Calu3 (cell line): ENCODE measurements at regions not wholly inside any gene's neighbourhood (a gene's known extent, or its start where the extent isn't known, plus 50 kb on each side); places are given as distances from the start of the nearest gene placed in this dataset.

Experiments
- BruUV-seq: library from RNA; stranded (reverse); fragments of 400-500 nt; replicated peaks from 2 replicates; lab custom pipeline; 2021; lab: Mats Ljungman, UMichigan
- CTCF ChIA-PET: fragments of 300-600 bp; sonication (Branson Sonifier 250); formaldehyde crosslinking; loops from one replicate; lab custom pipeline; 2022; ENCODE audit warnings: antibody characterized with exemption; lab: Charles Lee
- DNase-seq: peaks from one replicate; pipeline ENCODE4 v3.0.0; 2022
- H3K27ac Mint-ChIP-seq: one replicate; pipeline ENCODE4 v1.8.0; 2022; ENCODE audit warnings: mixed read lengths; ENCODE audit not compliant: unreplicated experiment
- H3K27me3 Mint-ChIP-seq: one replicate; pipeline ENCODE4 v1.8.0; 2022; ENCODE audit warnings: mixed read lengths; ENCODE audit not compliant: unreplicated experiment
- H3K36me3 Mint-ChIP-seq: one replicate; pipeline ENCODE4 v1.8.0; 2022; ENCODE audit warnings: mild to moderate bottlenecking, moderate library complexity, mixed read lengths; ENCODE audit not compliant: insufficient read depth, unreplicated experiment
- H3K4me1 Mint-ChIP-seq: one replicate; pipeline ENCODE4 v1.8.0; 2022; ENCODE audit warnings: mild to moderate bottlenecking, low read depth, mixed read lengths; ENCODE audit not compliant: unreplicated experiment
- H3K4me3 Mint-ChIP-seq: one replicate; pipeline ENCODE4 v1.8.0; 2022; ENCODE audit warnings: mild to moderate bottlenecking, low read depth, moderate library complexity, mixed read lengths; ENCODE audit not compliant: unreplicated experiment
- H3K9me3 Mint-ChIP-seq: one replicate; pipeline ENCODE4 v1.8.0; 2022; ENCODE audit warnings: low read depth, mixed read lengths; ENCODE audit not compliant: unreplicated experiment
- intact Hi-C: fragments of 100-400 bp; cut with micrococcal nuclease; formaldehyde crosslinking; loops from one replicate; pipeline ENCODE4 v1.10.0; 2022; ENCODE audit not compliant: unreplicated experiment
- TF ChIP-seq, protein P1 (sequence below): fragments of 200-600 bp; IDR thresholded peaks from one replicate; pipeline ENCODE4 v1.8.0; 2022; ENCODE audit warnings: antibody characterized with exemption; ENCODE audit not compliant: unreplicated experiment

DNA sequence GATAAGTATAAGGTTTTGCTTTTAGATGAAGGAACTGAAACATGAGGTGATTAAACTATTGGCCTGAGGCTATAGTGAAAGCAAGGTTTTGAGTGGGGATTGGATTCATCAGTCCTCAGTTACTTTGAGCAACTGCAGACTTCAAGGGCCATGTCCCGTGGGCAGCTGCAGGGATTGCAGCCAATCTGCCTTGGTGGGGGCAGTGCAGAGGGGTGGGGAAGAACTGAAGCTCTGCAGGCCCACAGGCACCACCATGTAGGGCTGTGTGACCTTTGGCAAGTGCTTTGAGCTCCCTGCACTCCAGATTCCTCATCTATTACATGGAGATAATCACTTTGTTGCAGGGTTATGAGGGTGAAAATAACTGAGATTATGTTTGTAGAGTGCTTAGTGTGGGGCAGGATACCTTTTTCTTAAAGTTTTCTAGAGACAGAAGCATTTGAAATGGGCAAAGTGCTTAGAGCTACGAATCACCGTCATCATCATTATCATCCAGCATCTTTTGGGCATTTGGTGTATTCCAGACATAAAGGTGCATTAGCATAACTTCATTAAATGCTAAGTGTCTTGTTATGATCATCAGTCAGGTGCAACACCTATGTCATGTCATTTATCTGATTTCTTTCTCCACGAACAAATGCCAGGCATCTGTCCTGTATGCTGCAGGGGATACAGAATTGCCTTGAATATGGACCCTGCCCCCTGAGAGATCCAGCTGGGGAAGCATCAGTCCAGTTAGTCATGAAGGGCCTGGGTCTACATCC lies 72.1 kb upstream of the TENM4 start:
- CTCF ChIA-PET = interaction anchor here (0.6 kb wide), 1 partner anchor 88 kb away, joined by 4 read pairs; no protein-coding TSS in a partner anchor
- intact Hi-C loops = no loop called here

DNA sequence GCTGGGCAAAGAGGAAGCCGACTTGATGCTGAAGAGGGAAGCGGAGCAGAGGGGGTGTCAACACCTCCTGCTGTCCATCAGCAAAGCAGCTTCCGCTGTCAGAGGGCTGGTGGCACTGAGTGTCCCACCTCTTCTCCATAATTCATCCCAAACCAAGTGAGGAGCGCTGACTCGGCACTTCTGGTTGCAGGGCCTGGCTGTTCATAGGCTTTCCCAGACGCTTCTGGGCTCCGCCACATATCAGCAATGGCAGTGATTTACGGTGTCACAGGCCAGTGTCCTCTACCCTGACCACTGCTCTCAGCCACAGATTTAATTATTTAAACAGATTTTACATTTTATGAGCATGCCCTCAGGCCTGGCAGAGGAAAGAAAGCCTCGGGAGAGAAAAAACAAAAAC lies 70.1 kb upstream of the TENM4 start:
- Mint-ChIP-seq H3K9me3 (peaks cover 4% of the 10 kb centered on the region), H3K4me1 (no peaks in the 10 kb centered on the region), H3K27me3 (no peaks in the 10 kb centered on the region), H3K4me3 (no peak overlapping the region), H3K27ac (no peak overlapping the region), H3K36me3 (no peaks in the 10 kb centered on the region)
- intact Hi-C loops = no loop called here
- TF ChIP-seq, protein P1, sequence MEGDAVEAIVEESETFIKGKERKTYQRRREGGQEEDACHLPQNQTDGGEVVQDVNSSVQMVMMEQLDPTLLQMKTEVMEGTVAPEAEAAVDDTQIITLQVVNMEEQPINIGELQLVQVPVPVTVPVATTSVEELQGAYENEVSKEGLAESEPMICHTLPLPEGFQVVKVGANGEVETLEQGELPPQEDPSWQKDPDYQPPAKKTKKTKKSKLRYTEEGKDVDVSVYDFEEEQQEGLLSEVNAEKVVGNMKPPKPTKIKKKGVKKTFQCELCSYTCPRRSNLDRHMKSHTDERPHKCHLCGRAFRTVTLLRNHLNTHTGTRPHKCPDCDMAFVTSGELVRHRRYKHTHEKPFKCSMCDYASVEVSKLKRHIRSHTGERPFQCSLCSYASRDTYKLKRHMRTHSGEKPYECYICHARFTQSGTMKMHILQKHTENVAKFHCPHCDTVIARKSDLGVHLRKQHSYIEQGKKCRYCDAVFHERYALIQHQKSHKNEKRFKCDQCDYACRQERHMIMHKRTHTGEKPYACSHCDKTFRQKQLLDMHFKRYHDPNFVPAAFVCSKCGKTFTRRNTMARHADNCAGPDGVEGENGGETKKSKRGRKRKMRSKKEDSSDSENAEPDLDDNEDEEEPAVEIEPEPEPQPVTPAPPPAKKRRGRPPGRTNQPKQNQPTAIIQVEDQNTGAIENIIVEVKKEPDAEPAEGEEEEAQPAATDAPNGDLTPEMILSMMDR = no peak
- CTCF ChIA-PET = no interaction called here
- no TSS peak for BruUV-seq
- DNase-seq = no peak

More for the DNA sequence above, 72.1 kb upstream of the TENM4 start:
- BruUV-seq = no TSS peak
- Mint-ChIP-seq H3K4me1 (no peaks in the 10 kb centered on the region), H3K9me3 (no peaks in the 10 kb centered on the region), H3K4me3 (no peak overlapping the region), H3K27me3 (no peaks in the 10 kb centered on the region), H3K27ac (no peak overlapping the region), H3K36me3 (no peaks in the 10 kb centered on the region)
- DNase-seq = no peak
- TF ChIP-seq, protein P1 = no peak

DNA sequence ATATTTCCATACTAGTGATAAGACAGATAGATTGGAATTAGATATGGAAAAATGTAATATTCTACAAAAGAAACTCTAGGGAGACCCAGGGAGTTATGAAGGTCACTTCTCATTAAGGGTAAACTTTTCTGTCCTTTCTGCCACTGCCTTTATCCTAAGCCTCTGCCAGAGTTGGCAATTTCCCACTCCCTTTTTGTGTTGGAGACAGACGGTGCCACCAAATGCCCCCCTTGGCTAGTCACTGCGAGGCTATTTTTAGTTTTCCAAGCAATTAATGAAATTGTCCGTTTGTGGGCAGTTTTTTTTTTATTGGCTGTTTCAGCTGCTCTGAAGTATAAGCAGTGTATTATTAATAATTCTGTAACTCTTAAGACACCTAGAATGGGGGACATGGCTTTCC lies 67.6 kb upstream of the TENM4 start:
- TF ChIP-seq, protein P1 = no peak
- Mint-ChIP-seq H3K27ac (no peak overlapping the region), H3K4me1 (no peaks in the 10 kb centered on the region), H3K36me3 (no peaks in the 10 kb centered on the region), H3K4me3 (no peak overlapping the region), H3K9me3 (peaks cover 4% of the 10 kb centered on the region), H3K27me3 (no peaks in the 10 kb centered on the region)
- CTCF ChIA-PET = no interaction called here
- intact Hi-C loops = no loop called here
- no TSS peak for BruUV-seq
- DNase-seq = no peak

DNA sequence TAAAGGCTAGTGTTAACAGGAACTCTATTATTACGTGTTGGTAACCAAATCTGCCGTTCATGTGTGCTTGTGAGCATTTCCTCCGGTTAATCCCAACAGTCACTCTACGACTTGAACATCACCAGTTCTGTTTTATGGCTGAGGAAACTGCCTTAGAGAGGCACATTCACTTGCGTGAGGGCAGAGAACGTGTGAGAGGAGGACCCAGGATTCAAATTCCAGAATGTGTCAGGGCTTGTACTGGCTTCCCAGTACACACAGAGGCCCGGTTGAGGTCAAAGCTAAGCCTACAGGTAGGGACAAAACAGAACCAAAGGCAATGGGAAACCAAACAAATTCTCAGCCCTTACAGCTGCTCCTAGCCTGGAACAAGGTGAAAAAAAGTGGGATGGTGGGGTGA lies 66.9 kb upstream of the TENM4 start:
- Mint-ChIP-seq H3K4me3 (no peak overlapping the region), H3K9me3 (peaks cover 4% of the 10 kb centered on the region), H3K27ac (no peak overlapping the region), H3K27me3 (no peaks in the 10 kb centered on the region), H3K4me1 (no peaks in the 10 kb centered on the region), H3K36me3 (no peaks in the 10 kb centered on the region)
- CTCF ChIA-PET = no interaction called here
- intact Hi-C loops = no loop called here
- BruUV-seq = no TSS peak
- TF ChIP-seq, protein P1 = no peak
- DNase-seq = no peak
